Ecto neural progenitor cell (in vitro differentiated cells): ENCODE measurements at regions not wholly inside any gene's neighbourhood (a gene's known extent, or its start where the extent isn't known, plus 50 kb on each side); places are given as distances from the start of the nearest gene placed in this dataset.

Experiments used
- DNase-seq: peaks from one replicate; pipeline ENCODE4 v3.0.0-alpha.2; 2018; ENCODE audit warnings: low spot score

GRCh38 chr18:68104036-68104435 is 587.5 kb upstream of the DSEL start:
- DNase-seq: no peak

- no peak for DNase-seq
These were observed 587.0 kb upstream of the DSEL start for GRCh38 chr18:68103561-68103960.

DNA sequence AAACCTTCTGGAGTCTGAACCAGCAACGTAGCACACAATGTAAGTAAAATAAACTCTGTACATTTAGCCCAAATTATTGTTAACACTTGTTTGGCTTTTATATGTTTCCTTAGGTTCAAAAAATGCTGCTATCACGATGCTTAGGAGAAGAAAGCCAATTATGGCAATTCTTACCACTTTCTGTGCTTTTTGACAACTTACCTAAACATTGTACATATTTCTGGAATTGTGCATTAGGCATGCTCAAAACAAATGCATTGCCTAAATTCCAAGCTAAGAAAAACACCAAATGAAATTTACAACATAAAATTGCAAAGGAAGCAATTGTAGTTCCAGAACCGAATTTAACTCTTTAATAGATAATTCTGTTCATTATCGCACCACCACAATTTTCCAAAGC is 585.6 kb upstream of the DSEL start:
- no peak for DNase-seq

DNA sequence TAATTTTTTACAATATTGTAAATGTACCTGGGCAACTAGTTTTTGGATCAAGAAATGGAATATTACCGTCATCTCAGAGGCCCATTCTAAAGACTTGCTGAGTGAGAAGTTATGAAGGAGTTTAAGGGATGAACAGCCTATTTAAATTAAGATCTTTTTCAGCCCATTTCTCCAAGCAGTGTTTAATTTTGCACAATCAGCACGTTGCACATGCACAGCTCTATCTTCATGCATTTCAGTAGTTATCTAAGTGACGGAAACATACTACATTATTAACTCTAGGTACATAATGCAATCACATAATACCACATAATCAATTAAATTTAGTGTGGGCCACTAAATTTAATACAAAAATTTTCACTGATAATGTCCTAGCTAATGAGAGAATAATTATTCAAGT is 582.1 kb upstream of the DSEL start:
- DNase-seq: no peak

DNA sequence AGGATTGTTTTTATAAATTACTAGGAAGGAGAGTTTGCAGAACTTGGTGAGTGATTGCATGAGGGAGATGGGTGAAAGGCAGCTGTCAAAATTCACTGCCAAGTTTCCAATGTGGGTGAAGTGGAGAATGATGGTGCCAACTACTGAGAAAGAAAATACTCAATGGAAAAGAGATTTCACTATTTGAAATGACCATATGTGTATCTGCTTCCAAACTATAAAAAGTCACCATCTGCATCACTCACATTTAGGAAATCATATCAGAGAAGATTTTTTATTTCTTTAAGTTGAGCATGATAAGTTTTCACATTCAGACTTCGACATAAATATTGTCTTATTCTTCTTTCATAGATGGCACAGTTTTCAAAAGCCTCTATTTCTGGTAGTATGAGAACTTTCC is 570.0 kb upstream of the DSEL start:
- DNase-seq: no peak

DNA sequence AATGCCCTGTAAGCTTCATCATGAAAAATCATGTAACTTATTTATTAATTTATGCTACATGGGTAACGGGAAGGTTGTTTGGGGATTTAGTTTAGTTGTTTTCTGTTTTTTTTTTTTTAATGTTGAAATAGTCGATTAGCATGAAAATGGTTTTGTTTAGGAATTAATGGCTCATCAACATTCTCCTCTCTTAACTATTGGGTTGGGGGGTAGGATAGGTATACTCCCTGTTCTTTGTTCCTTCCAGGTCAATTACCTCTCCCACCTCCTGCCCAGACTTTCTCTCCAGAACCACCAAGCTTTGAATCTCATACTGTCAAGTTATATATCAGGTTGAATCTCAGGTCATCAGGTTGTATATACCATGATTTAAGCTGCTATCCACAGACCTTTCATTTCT is 568.7 kb upstream of the DSEL start:
- DNase-seq: no peak

DNA sequence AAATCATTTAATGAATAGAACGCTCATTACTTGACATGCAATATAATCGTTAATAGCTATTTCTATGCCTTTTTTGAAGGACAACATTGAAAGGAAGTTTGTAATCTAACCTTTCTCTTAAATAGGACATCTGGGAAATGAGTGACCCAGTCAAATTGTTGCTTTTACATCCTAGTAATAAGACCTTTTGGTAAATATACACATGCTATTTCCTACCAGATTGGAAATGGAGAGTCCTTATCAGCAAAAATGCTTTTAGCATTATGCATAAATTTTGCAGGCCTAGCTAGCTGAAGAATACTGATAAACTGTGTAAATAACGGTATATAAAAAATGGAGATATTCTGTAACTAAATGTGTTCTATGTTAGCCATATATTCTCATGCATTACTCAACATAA is 567.3 kb upstream of the DSEL start:
- no peak for DNase-seq

DNA sequence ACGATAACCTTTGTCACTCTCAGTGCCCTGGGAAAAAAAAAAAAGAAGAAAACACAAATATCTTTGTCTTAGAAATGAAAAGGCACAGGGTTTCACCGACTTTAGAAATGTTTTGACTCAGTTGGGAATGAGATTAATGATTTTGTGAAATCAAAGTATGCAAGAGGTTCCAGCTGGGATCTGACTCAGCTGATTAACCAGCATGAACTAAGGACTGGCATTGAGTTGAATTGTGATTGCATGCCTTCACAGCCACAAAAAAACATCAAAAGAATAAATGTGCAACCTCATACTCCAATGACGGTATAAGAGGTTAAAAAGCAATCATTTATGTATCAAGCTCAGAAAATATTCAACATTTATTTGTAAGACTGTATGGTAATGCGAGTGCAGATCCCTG is 566.6 kb upstream of the DSEL start:
- no peak for DNase-seq

DNA sequence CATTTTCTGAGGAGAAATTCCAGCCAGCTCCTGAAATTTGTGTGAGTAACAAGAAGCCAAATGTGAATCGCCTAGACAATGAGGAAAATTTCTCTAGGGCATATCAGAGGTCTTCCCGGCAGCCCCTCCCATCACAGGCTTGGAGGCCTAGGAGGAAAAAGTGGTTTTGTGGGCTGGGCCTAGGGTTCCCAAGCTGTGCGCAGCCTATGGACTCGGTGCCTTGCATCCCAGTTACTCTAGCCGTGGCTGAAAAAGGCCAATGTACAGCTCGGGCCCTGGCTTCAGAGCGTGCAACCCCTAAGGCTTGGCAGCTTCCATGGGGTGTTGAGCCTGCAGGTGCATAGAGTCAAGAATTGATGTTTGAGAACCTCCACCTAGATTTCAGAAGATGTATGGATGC is 556.2 kb upstream of the DSEL start:
- DNase-seq: no peak

DNA sequence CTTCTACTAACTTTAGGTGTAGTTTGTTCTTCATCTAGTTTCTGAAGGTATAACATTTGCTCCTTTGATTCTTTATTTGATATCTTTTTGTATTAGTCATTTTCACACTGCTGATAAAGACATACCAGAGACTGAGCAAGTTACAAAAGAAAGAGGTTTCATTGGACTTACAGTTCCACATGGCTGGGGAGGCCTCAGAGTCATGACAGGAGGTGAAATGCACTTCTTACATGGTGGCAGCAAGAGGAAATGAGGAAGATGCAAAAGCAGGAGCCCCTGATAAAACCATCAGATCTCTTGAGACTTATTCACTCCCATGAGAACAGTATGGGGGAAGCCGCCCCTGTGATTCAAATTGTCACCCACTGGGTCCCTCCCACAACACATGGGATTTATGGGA is 544.4 kb upstream of the DSEL start:
- DNase-seq: no peak

GRCh38 chr18:68056936-68057335 is 540.4 kb upstream of the DSEL start:
- no peak for DNase-seq

GRCh38 chr18:68054669-68055068 is 538.1 kb upstream of the DSEL start:
- no peak for DNase-seq

- no peak for DNase-seq
These were observed 536.8 kb upstream of the DSEL start for GRCh38 chr18:68053290-68053689.

DNA sequence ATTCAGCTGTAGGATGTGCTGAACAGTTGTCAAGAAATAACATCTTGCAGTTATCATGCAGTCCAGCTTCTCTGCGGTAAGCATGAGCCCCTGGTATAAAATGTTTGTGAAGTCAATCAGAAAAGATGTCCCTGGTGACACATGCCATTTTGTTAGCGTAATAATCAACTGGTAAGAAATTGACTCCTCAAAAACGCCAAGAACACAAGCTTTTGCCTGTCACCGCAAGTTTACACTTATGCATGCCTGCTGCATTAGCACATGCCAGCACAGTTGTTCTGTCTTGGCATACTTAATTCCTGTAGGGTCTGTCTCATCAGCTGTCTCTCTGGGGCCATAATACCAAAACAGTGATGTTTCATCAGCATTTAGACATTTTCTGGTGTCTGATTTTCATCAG is 524.8 kb upstream of the DSEL start:
- no peak for DNase-seq

DNA sequence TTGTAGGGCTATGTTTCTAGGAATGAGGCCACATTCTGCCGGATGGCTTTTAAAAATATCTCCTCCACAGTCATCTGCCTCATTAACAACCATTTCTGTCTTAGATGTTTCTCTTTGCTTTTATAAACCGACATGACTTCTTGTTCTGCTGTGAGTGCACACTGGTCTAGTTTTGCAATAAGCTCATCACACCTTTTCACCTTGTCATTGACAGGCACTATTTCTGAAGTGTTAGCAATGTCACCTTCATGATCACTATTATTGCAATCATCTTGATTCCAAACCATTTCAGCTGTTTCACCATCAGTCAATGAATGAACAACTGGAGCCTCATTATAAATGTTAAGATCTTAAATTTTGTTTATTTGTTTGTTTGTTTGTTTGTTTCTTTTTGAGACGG is 523.7 kb upstream of the DSEL start:
- no peak for DNase-seq

DNA sequence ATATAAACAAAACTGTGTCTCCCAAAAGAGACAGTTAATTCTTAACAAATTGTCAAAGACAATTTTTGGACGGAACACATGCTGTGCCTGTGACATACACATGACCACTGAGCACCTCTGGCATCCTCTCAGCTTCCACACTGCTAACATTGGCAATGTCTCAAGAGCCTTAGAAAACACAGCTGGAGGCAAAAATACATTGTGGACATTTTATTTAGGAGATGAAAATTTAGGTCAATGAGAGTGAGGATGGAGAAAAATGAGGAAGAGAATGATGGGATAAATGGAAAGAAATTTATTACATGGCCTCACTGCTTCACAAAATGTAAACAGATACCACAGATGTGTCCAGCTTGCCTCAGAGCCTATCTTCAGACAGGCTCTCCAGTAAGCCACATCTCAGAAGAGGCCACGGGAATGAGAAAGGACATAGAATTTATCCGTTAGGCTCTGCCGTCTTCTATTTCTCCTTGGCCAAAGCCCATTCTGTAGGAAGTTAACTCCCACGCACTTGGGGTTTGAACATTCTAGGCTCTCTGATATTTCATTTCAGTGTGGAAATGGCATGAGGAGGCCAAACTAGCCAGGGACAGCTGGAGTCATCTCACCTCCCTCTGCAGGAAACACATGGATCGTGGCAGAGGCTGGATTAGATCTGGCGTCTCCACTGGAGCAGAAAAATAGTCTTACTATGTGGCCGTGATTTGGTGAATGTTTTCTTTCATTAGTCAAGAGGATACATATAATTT is 519.4 kb upstream of the DSEL start:
- DNase-seq: no peak

- no peak for DNase-seq
These were observed 517.8 kb upstream of the DSEL start for GRCh38 chr18:68034296-68034695.

DNA sequence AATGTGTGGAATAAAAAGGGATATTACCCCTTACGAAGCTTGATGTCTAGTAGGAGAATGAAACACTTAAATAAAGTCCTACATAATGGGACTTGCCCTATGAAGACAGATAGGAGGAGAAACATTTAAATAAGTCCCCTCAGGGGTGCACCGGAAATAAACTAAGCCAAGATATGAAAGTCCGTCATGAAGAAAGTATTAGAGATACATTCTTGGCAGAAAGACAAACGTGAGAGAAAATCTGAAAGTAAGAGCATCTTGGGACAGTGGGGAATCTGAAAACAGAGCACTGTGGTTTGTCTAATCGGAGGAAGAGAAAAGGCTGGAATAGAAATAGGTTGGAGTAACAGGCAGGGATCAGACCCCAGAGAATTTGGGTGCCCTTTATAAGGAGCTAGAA is 516.9 kb upstream of the DSEL start:
- no peak for DNase-seq

DNA sequence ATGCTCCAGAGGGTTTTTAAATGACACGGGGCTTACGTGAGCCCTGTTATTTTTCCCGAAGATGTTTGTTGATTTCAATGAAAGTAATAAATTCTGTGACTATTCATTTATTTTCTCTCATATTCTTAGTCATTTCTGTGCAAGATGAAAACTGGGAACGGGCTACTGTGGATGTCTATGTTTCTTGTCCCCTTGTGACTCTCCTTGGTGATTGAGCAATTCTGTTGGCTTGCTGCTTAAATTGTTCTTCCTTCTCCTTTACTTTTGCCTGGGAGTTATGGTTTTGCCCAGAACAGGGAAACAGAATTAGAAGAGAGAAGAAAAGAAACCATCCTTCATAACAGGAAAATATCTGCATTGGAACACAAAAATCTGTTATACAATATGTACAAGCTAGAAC is 508.2 kb upstream of the DSEL start:
- DNase-seq: no peak

DNA sequence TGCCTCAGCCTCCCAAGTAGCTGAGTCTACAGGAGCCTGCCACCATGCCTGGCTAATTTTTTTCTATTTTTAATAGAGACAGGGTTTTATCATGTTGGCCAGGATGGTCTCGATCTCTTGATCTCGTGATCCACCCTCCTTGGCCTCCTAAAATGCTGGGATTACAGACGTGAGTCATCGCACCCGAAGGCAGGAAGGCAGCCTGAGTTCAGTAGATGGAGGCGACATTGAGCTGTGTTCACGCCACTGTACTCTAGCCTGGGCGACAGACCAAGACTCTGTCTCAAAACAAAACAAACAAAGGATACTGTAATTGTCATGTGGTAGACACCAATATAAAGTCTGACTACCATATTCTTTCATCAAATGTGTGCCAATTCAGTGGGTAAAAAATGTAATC is 500.9 kb upstream of the DSEL start:
- DNase-seq: no peak

GRCh38 chr18:67997496-67997895 is 481.0 kb upstream of the DSEL start:
- no peak for DNase-seq

DNA sequence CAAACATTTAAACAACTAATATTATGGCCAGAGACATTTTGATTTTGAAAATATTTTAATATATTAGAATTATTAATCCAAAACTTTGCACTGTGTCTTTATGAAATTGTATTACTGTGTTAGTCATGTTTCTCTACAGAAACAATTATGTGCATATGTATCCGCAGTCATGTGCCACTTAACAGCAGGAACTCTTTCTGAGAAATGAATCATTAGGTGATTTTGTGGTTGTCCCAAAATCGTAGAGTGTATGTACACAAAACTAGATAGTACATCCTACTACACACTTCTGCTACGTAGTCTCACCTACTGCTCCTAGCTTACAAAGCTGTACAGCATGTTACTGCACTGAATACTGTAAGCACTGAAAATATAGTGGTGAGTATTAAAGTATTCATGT is 479.2 kb upstream of the DSEL start:
- no peak for DNase-seq

GRCh38 chr18:67980241-67980640 is 463.7 kb upstream of the DSEL start:
- DNase-seq: no peak

- no peak for DNase-seq
These were observed 460.6 kb upstream of the DSEL start for GRCh38 chr18:67977067-67977616.
